PFSK-1 (cell line): ENCODE measurements at regions not wholly inside any gene's neighbourhood (a gene's known extent, or its start where the extent isn't known, plus 50 kb on each side); places are given as distances from the start of the nearest gene placed in this dataset.

ENCODE experiments used
- FOXP2 ChIP-seq: optimal IDR thresholded peaks from 2 replicates; pipeline ENCODE3; 2011; ENCODE audit warnings: borderline replicate concordance, control low read depth, inconsistent platforms; ENCODE audit not compliant: insufficient read depth; ENCODE audit errors: extremely low read length, extremely low read depth
- POLR2AphosphoS5 ChIP-seq: IDR thresholded peaks from 2 replicates; pipeline ENCODE4 v1.6.1; 2012; ENCODE audit warnings: low read depth, mild to moderate bottlenecking, control low read depth, low read length, moderate library complexity
- SIN3A ChIP-seq: IDR thresholded peaks from 2 replicates; pipeline ENCODE4 v1.6.1; 2012; ENCODE audit warnings: mild to moderate bottlenecking, low read length, moderate library complexity, borderline replicate concordance; ENCODE audit not compliant: insufficient read depth
- TAF1 ChIP-seq: IDR thresholded peaks from 2 replicates; pipeline ENCODE4 v1.6.1; 2012; ENCODE audit warnings: low read length, control low read depth, borderline replicate concordance; ENCODE audit not compliant: insufficient read depth
- TF ChIP-seq, protein P1 (sequence below), 2 experiments: IDR thresholded peaks; 2 replicates each; pipeline versions ENCODE4 v1.6.1 to v1.8.0; 2011 to 2012; ENCODE audit warnings: low read depth in 2 of 2, low read length in 2 of 2, control low read depth in 1 of 2, inconsistent platforms in 1 of 2, mild to moderate bottlenecking in 1 of 2, moderate library complexity in 1 of 2; ENCODE audit not compliant: insufficient read depth in 1 of 2

DNA sequence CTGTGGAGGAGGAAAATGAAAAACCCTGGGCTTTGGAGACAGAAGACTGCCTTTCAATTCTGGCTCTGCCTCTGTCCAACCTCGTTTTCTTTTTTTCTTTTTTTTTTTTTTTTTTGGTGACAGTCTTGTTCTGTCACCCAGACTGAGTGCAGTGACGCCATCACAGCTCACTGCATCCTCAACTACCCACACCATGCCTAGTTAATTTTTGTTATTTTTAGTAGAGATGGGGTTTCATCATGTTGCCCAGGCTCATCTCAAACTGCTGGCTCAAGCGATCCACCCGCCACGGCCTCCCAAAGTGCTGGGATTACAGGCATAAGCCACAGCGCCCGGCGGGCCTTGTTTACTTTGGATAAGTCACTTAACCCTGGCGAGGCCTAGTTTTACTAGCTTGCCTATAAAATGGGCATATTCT is 66.3 kb upstream of the SLC25A26 start:
- TF ChIP-seq, protein P1, sequence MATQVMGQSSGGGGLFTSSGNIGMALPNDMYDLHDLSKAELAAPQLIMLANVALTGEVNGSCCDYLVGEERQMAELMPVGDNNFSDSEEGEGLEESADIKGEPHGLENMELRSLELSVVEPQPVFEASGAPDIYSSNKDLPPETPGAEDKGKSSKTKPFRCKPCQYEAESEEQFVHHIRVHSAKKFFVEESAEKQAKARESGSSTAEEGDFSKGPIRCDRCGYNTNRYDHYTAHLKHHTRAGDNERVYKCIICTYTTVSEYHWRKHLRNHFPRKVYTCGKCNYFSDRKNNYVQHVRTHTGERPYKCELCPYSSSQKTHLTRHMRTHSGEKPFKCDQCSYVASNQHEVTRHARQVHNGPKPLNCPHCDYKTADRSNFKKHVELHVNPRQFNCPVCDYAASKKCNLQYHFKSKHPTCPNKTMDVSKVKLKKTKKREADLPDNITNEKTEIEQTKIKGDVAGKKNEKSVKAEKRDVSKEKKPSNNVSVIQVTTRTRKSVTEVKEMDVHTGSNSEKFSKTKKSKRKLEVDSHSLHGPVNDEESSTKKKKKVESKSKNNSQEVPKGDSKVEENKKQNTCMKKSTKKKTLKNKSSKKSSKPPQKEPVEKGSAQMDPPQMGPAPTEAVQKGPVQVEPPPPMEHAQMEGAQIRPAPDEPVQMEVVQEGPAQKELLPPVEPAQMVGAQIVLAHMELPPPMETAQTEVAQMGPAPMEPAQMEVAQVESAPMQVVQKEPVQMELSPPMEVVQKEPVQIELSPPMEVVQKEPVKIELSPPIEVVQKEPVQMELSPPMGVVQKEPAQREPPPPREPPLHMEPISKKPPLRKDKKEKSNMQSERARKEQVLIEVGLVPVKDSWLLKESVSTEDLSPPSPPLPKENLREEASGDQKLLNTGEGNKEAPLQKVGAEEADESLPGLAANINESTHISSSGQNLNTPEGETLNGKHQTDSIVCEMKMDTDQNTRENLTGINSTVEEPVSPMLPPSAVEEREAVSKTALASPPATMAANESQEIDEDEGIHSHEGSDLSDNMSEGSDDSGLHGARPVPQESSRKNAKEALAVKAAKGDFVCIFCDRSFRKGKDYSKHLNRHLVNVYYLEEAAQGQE (IDR thresholded peaks at IDR 0.05; ENCODE audit: insufficient read depth in 1 of 2, low read depth in 2 of 2, low read length in 2 of 2), result no peak
- no peak for TF ChIP-seq SIN3A
- no peak for TF ChIP-seq POLR2AphosphoS5
- TF ChIP-seq FOXP2, result no peak
- no peak for TF ChIP-seq TAF1

DNA sequence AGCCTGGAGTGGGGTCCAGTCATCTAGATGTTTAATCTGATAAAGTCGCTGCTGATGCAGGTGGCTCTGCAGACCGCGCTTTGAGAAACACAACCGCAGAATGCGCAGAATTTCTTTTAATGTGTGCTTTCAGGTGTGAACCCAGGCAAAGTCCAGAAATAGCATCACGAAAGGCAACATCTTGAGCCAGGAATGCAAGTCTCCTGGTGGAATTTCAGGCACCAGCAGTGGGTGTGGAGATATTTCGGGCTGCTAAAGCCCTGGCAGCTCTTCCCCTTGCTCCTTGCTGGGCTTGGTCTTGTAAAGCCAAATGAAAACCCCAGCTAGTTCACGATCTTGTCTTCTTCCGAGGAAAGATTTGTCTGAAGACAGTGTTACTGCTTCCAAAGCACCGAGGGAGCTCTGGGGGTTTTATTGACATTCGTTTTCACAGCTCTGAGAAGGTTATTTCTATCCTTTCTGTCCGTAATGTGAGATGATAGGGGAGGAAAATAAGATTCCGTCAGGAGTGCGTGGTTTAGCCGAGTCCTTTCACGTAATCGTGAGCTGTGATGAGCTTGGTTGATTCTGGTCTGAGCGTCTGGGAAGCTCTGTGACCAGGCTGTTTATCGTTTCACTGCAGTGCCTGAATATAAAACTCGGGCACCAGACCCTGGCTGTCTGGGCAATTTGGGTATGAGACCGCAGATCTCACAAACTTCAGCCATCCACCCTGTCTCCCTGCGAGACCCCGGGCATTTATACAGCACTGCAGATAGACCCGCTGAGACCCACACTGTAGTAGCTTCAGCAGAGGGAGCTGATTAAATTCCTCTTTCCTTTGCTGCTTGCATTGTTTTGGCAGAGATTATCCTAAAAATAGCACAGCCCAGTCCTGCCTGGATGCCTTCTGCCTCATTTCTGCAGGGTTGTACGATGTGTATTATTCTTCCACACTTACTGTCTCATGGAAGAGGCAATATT is 67.0 kb upstream of the SLC25A26 start:
- TF ChIP-seq SIN3A, result no peak
- no peak for TF ChIP-seq POLR2AphosphoS5
- TF ChIP-seq, protein P1 (IDR thresholded peaks at IDR 0.05; ENCODE audit: insufficient read depth in 1 of 2, low read depth in 2 of 2, low read length in 2 of 2), result no peak
- TF ChIP-seq FOXP2, result no peak
- TF ChIP-seq TAF1, result no peak

- TF ChIP-seq, protein P1 (IDR thresholded peaks at IDR 0.05; ENCODE audit: insufficient read depth in 1 of 2, low read depth in 2 of 2, low read length in 2 of 2), result no peak
- TF ChIP-seq TAF1 (no peak), SIN3A (no peak), FOXP2 (no peak), POLR2AphosphoS5 (no peak)
These were observed 68.5 kb upstream of the SLC25A26 start for GRCh38 chr3:66152336-66152735.

- TF ChIP-seq SIN3A (no peak), POLR2AphosphoS5 (no peak), TAF1 (no peak), FOXP2 (no peak)
- TF ChIP-seq, protein P1 (IDR thresholded peaks at IDR 0.05; ENCODE audit: insufficient read depth in 1 of 2, low read depth in 2 of 2, low read length in 2 of 2), result no peak
These were observed 69.8 kb upstream of the SLC25A26 start for GRCh38 chr3:66150977-66151376.
